Neuronal stem cell (in vitro differentiated cells): ENCODE measurements at regions not wholly inside any gene's neighbourhood (a gene's known extent, or its start where the extent isn't known, plus 50 kb on each side); places are given as distances from the start of the nearest gene placed in this dataset.

Experiments
- DNase-seq: peaks from one replicate; pipeline ENCODE4 v3.0.0-alpha.2; 2013; ENCODE audit warnings: low spot score
- H2AFZ ChIP-seq: one replicate; pipeline ENCODE4 v1.6.1; 2013; ENCODE audit warnings: mild to moderate bottlenecking, low read length, inconsistent platforms
- H2AK5ac ChIP-seq: 2 replicates; pipeline ENCODE4 v1.6.1; 2013; ENCODE audit warnings: low read depth, mild to moderate bottlenecking, inconsistent platforms, low read length, moderate library complexity, mixed read lengths
- H2BK120ac ChIP-seq: 2 replicates; pipeline ENCODE4 v1.6.1; 2013; ENCODE audit warnings: low read depth, mild to moderate bottlenecking, inconsistent platforms, low read length, moderate library complexity, mixed read lengths
- H2BK12ac ChIP-seq: one replicate; pipeline ENCODE4 v1.6.1; 2013; ENCODE audit warnings: low read length, inconsistent platforms
- H2BK15ac ChIP-seq: 2 replicates; pipeline ENCODE4 v1.6.1; 2013; ENCODE audit warnings: mild to moderate bottlenecking, low read length, inconsistent platforms, mixed read lengths
- H2BK5ac ChIP-seq: one replicate; pipeline ENCODE4 v1.6.1; 2013; ENCODE audit warnings: inconsistent platforms, mild to moderate bottlenecking, low read length, moderate library complexity
- H3K14ac ChIP-seq: one replicate; pipeline ENCODE4 v1.6.1; 2013; ENCODE audit warnings: low read length, inconsistent platforms
- H3K18ac ChIP-seq: 2 replicates; pipeline ENCODE4 v1.6.1; 2013; ENCODE audit warnings: low read length, inconsistent platforms
- H3K23ac ChIP-seq: 2 replicates; pipeline ENCODE4 v1.6.1; 2013; ENCODE audit warnings: low read depth, mild to moderate bottlenecking, mixed read lengths, low read length, inconsistent platforms; ENCODE audit not compliant: poor library complexity
- H3K27ac ChIP-seq: replicated peaks from 3 replicates; pipeline ENCODE4 v1.5.1; 2013; ENCODE audit warnings: low read length, inconsistent platforms
- H3K27me3 ChIP-seq, 3 experiments: 2 replicates each; pipeline ENCODE4 v1.6.1; 2013; ENCODE audit warnings: low read length in 3 of 3, mild to moderate bottlenecking in 2 of 3, inconsistent platforms in 1 of 3, low read depth in 1 of 3, mixed read lengths in 1 of 3, moderate library complexity in 1 of 3; ENCODE audit not compliant: control insufficient read depth in 3 of 3, insufficient read depth in 3 of 3
- H3K36me3 ChIP-seq, 2 donors: replicated peaks in 1 of 2; 2 replicates each; pipeline ENCODE4 v1.6.1; 2013; ENCODE audit warnings: low read length in 2 of 2; ENCODE audit not compliant: control insufficient read depth in 2 of 2, insufficient read depth in 2 of 2
- H3K4ac ChIP-seq: 2 replicates; pipeline ENCODE4 v1.6.1; 2013; ENCODE audit warnings: inconsistent platforms, mild to moderate bottlenecking, low read length, moderate library complexity
- H3K4me1 ChIP-seq, 2 donors: 1 replicate in 1 of 2; 2 replicates in 1 of 2; pipeline ENCODE4 v1.6.1; 2013; ENCODE audit warnings: low read length in 2 of 2, low read depth in 1 of 2; ENCODE audit not compliant: control insufficient read depth in 2 of 2, insufficient read depth in 1 of 2
- H3K4me2 ChIP-seq: one replicate; pipeline ENCODE4 v1.6.1; 2013; ENCODE audit warnings: mild to moderate bottlenecking, low read length, inconsistent platforms; ENCODE audit not compliant: insufficient read depth, poor library complexity, severe bottlenecking
- H3K4me3 ChIP-seq, 2 donors: 2 replicates each; pipeline ENCODE4 v1.5.1; 2013; ENCODE audit warnings: low read length in 2 of 2, mild to moderate bottlenecking in 2 of 2, inconsistent platforms in 1 of 2, moderate library complexity in 1 of 2
- H3K79me1 ChIP-seq: one replicate; pipeline ENCODE4 v1.6.1; 2013; ENCODE audit warnings: low read depth, mild to moderate bottlenecking, inconsistent platforms, low read length, moderate library complexity
- H3K9ac ChIP-seq: one replicate; pipeline ENCODE4 v1.6.1; 2013; ENCODE audit warnings: mild to moderate bottlenecking, low read depth, low read length, inconsistent platforms; ENCODE audit not compliant: poor library complexity
- H3K9me3 ChIP-seq, 2 donors: replicated peaks in 1 of 2; 2 replicates each; pipeline versions ENCODE3 to v1.6.1; 2013; ENCODE audit warnings: low read length in 2 of 2, mild to moderate bottlenecking in 2 of 2, inconsistent platforms in 1 of 2, low read depth in 1 of 2, mixed read lengths in 1 of 2, moderate library complexity in 1 of 2; ENCODE audit not compliant: control insufficient read depth in 2 of 2, insufficient read depth in 1 of 2
- H4K8ac ChIP-seq: one replicate; pipeline ENCODE4 v1.6.1; 2013; ENCODE audit warnings: low read depth, mild to moderate bottlenecking, inconsistent platforms, low read length, moderate library complexity
- H4K91ac ChIP-seq: one replicate; pipeline ENCODE4 v1.6.1; 2013; ENCODE audit warnings: low read length, low read depth, mild to moderate bottlenecking, inconsistent platforms; ENCODE audit not compliant: poor library complexity
- WGBS, 2 donors: extraction: QIAGEN DNeasy Blood & Tissue Kit; methylation state at CpG; one replicate each; pipeline ENCODE4 v1.1.7; 2013; ENCODE audit warnings: missing lambda C conversion rate in 2 of 2, mixed read lengths in 1 of 2; ENCODE audit not compliant: insufficient read length in 2 of 2, insufficient replicate concordance in 1 of 2; ENCODE audit errors: extremely low coverage in 2 of 2; 5-methylcytosine and 5-hydroxymethylcytosine counted together

- Histone ChIP-seq H4K8ac (no peak overlapping the region), H3K23ac (no peak overlapping the region), H3K79me1 (no peaks in the 10 kb centered on the region), H2AK5ac (no peak overlapping the region), H2BK15ac (no peak overlapping the region), H3K4me2 (no peak overlapping the region), H2BK5ac (no peak overlapping the region), H2BK120ac (no peak overlapping the region), H3K9me3 (peaks cover 0 to 3% of the 10 kb centered on the region in 2 donors), H2AFZ (no peak overlapping the region), H3K18ac (no peak overlapping the region), H3K36me3 (no peaks in the 10 kb centered on the region), H3K4me1 (no peaks in the 10 kb centered on the region), H3K4me3 (no peak overlapping the region), H3K27ac (no peak overlapping the region), H3K4ac (no peak overlapping the region), H3K27me3 (no peaks in the 10 kb centered on the region), H2BK12ac (no peak overlapping the region), H4K91ac (no peak overlapping the region), H3K9ac (no peak overlapping the region), H3K14ac (no peak overlapping the region)
- no CpG with 5 or more reads among the region's 2 CpGs for WGBS, 2 donors
- DNase-seq = no peak
Measured at GRCh38 chr9:13642646-13643045, 363.2 kb upstream of the MPDZ start.

- H3K27ac ChIP-seq = no peak overlapping the region
- H3K4me1 ChIP-seq = no peaks in the 10 kb centered on the region
- no peak overlapping the region for H3K4ac ChIP-seq
- no peak overlapping the region for H2AFZ ChIP-seq
- H2BK120ac ChIP-seq = no peak overlapping the region
- H3K18ac ChIP-seq = no peak overlapping the region
- no peak overlapping the region for H3K9ac ChIP-seq
- no peak for DNase-seq
- H3K36me3 ChIP-seq = no peaks in the 10 kb centered on the region
- H4K91ac ChIP-seq = no peak overlapping the region
- H3K79me1 ChIP-seq = no peaks in the 10 kb centered on the region
- no peak overlapping the region for H4K8ac ChIP-seq
- H3K9me3 ChIP-seq = peaks cover 0 to 6% of the 10 kb centered on the region in 2 donors
- H3K23ac ChIP-seq = no peak overlapping the region
- H3K4me2 ChIP-seq = no peak overlapping the region
- H2BK15ac ChIP-seq = no peak overlapping the region
- no CpG with 5 or more reads among the region's 4 CpGs for WGBS, 2 donors
- no peak overlapping the region for H3K14ac ChIP-seq
- no peak overlapping the region for H3K4me3 ChIP-seq
- no peak overlapping the region for H2AK5ac ChIP-seq
- H3K27me3 ChIP-seq = no peaks in the 10 kb centered on the region
- H2BK12ac ChIP-seq = no peak overlapping the region
- H2BK5ac ChIP-seq = no peak overlapping the region
Measured at GRCh38 chr9:13629067-13629466, 349.6 kb upstream of the MPDZ start.

- H4K91ac ChIP-seq = no peak overlapping the region
- H3K18ac ChIP-seq = no peak overlapping the region
- H3K14ac ChIP-seq = no peak overlapping the region
- no peaks in the 10 kb centered on the region for H3K79me1 ChIP-seq
- DNase-seq = no peak
- WGBS, 2 donors = no CpG with 5 or more reads among the region's 1 CpG
- H2BK5ac ChIP-seq = no peak overlapping the region
- H3K23ac ChIP-seq = no peak overlapping the region
- H2BK12ac ChIP-seq = no peak overlapping the region
- no peak overlapping the region for H4K8ac ChIP-seq
- no peak overlapping the region for H2AFZ ChIP-seq
- no peak overlapping the region for H3K4me2 ChIP-seq
- H3K36me3 ChIP-seq = no peaks in the 10 kb centered on the region
- H3K4me1 ChIP-seq = no peaks in the 10 kb centered on the region
- H2BK120ac ChIP-seq = no peak overlapping the region
- no peak overlapping the region for H3K9ac ChIP-seq
- H3K4ac ChIP-seq = no peak overlapping the region
- peaks cover 0 to 5% of the 10 kb centered on the region in 2 donors for H3K9me3 ChIP-seq
- no peak overlapping the region for H3K27ac ChIP-seq
- no peak overlapping the region for H2AK5ac ChIP-seq
- no peak overlapping the region for H3K4me3 ChIP-seq
- no peak overlapping the region for H2BK15ac ChIP-seq
- H3K27me3 ChIP-seq = no peaks in the 10 kb centered on the region
Measured at GRCh38 chr9:13628526-13628925, 349.0 kb upstream of the MPDZ start.

- no peak overlapping the region for H3K27ac ChIP-seq
- H3K79me1 ChIP-seq = no peaks in the 10 kb centered on the region
- H3K4me3 ChIP-seq = no peak overlapping the region
- H3K4me2 ChIP-seq = no peak overlapping the region
- no peak for DNase-seq
- no peak overlapping the region for H2AFZ ChIP-seq
- H3K23ac ChIP-seq = no peak overlapping the region
- no peaks in the 10 kb centered on the region for H3K4me1 ChIP-seq
- no peak overlapping the region for H3K9ac ChIP-seq
- H2BK15ac ChIP-seq = no peak overlapping the region
- H2BK5ac ChIP-seq = no peak overlapping the region
- WGBS, 2 donors = no CpG with 5 or more reads among the region's 3 CpGs
- no peak overlapping the region for H4K8ac ChIP-seq
- H2BK120ac ChIP-seq = no peak overlapping the region
- no peak overlapping the region for H2AK5ac ChIP-seq
- H3K27me3 ChIP-seq = no peaks in the 10 kb centered on the region
- no peak overlapping the region for H3K14ac ChIP-seq
- no peak overlapping the region for H4K91ac ChIP-seq
- no peak overlapping the region for H3K4ac ChIP-seq
- H3K36me3 ChIP-seq = no peaks in the 10 kb centered on the region
- H2BK12ac ChIP-seq = no peak overlapping the region
- H3K9me3 ChIP-seq = peaks cover 0 to 4% of the 10 kb centered on the region in 2 donors
- H3K18ac ChIP-seq = no peak overlapping the region
Measured at GRCh38 chr9:13627502-13627901, 348.0 kb upstream of the MPDZ start.
